ENCODE measurements at regions not wholly inside any gene's neighbourhood (a gene's known extent, or its start where the extent isn't known, plus 50 kb on each side); places are given as distances from the start of the nearest gene placed in this dataset.

DNA sequence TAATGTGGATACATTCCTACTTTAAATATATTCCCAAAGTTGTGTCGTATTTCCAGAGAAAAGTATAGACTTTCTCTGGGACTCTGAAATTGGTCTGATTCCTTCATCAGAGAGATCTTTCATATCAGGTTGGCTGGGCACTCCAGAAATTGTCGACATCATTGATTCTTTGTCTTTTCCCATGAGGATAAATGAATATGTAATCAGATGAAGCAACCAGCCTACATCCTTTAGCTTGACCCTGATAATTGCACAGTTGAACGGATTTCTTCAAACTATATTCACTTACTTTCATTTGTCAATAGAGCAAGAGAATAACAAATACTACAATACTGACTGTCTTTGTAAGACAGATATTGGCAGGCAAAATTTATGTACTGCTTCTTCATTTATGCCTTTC, 680.2 kb upstream of the LRRTM4 start:
- H3K27ac ChIP-seq (ENCODE audit: insufficient read length, low read depth, low read length): no peak overlapping the region
- H2BK120ac ChIP-seq (ENCODE audit: low read depth, low read length, poor library complexity, severe bottlenecking): no peak overlapping the region
- H2AK5ac ChIP-seq (ENCODE audit: insufficient read length, low read length): no peak overlapping the region
- Mint-ChIP-seq H3K27ac (no peak overlapping the region), H3K9me3 (no peaks in the 10 kb centered on the region), H3K4me3 (no peak overlapping the region), H3K4me1 (peaks cover 0 to 2% of the 10 kb centered on the region in 2 experiments; a peak in 1 of 4 replicates), H3K27me3 (ENCODE audit: low read depth) (no peaks in the 10 kb centered on the region), H3K36me3 (ENCODE audit: insufficient read depth in 1 of 3, low read depth in 3 of 3) (no peaks in the 10 kb centered on the region; a peak in 1 of 7 replicates)
- no CpG with 5 or more reads among the region's 3 CpGs for WGBS (ENCODE audit: extremely low coverage, insufficient read length, low lambda C conversion rate)
- no peak overlapping the region for H3K56ac ChIP-seq (ENCODE audit: insufficient read length, low read depth, low read length)
- H2AFZ ChIP-seq (ENCODE audit: low read length): no peak overlapping the region
- no peaks in the 10 kb centered on the region for H3K27me3 ChIP-seq (ENCODE audit: insufficient read depth, low read length)
- H3K79me1 ChIP-seq (ENCODE audit: insufficient read depth, low read depth, low read length, poor library complexity, severe bottlenecking): no peaks in the 10 kb centered on the region
- H2BK20ac ChIP-seq (ENCODE audit: low read depth, low read length, poor library complexity, severe bottlenecking): no peak overlapping the region
- no peak overlapping the region for H3K4ac ChIP-seq (ENCODE audit: low read depth, low read length)
- H4K5ac ChIP-seq (ENCODE audit: insufficient read length, low read depth, low read length): no peak overlapping the region
- H3K9ac ChIP-seq (ENCODE audit: extremely low read depth, insufficient read length, low read length): no peak overlapping the region
- H4K91ac ChIP-seq (ENCODE audit: insufficient read length, low read depth, low read length): no peak overlapping the region
- no peaks in the 10 kb centered on the region for H3K4me1 ChIP-seq (ENCODE audit: insufficient read depth, low read length)
- H3K4me2 ChIP-seq (ENCODE audit: insufficient read depth, insufficient read length, low read length): no peak overlapping the region
- no peak overlapping the region for H3K18ac ChIP-seq (ENCODE audit: insufficient read length, low read depth, low read length)
- TF ChIP-seq, protein P1, sequence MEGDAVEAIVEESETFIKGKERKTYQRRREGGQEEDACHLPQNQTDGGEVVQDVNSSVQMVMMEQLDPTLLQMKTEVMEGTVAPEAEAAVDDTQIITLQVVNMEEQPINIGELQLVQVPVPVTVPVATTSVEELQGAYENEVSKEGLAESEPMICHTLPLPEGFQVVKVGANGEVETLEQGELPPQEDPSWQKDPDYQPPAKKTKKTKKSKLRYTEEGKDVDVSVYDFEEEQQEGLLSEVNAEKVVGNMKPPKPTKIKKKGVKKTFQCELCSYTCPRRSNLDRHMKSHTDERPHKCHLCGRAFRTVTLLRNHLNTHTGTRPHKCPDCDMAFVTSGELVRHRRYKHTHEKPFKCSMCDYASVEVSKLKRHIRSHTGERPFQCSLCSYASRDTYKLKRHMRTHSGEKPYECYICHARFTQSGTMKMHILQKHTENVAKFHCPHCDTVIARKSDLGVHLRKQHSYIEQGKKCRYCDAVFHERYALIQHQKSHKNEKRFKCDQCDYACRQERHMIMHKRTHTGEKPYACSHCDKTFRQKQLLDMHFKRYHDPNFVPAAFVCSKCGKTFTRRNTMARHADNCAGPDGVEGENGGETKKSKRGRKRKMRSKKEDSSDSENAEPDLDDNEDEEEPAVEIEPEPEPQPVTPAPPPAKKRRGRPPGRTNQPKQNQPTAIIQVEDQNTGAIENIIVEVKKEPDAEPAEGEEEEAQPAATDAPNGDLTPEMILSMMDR (conservative IDR thresholded peaks at IDR 0.05): no peak
- H3K23me2 ChIP-seq (ENCODE audit: insufficient read length, low read depth, low read length, poor library complexity, severe bottlenecking): no peaks in the 10 kb centered on the region
- no peak overlapping the region for H2BK5ac ChIP-seq (ENCODE audit: insufficient read length, low read length)
- no peak overlapping the region for H4K8ac ChIP-seq (replicated peaks; ENCODE audit: insufficient read length, low read depth, low read length)
- no peak overlapping the region for H2BK15ac ChIP-seq (ENCODE audit: low read depth, low read length)
- H3K23ac ChIP-seq (ENCODE audit: insufficient read length, low read depth, low read length): no peak overlapping the region
- no peak overlapping the region for H3K14ac ChIP-seq (ENCODE audit: insufficient read depth, low read length)
- H3K9me3 ChIP-seq (ENCODE audit: control insufficient read depth, low read depth, low read length): no peaks in the 10 kb centered on the region
- no peak overlapping the region for H2BK12ac ChIP-seq (ENCODE audit: insufficient read length, low read depth, low read length)
- no peak for DNase-seq
- no peaks in the 10 kb centered on the region for H3K79me2 ChIP-seq (ENCODE audit: insufficient read depth, low read length)
- H4K20me1 ChIP-seq (ENCODE audit: control insufficient read depth, insufficient read depth, insufficient read length): no peaks in the 10 kb centered on the region
- H3T11ph ChIP-seq (ENCODE audit: low read length): no peak overlapping the region

All from H9 (cell line).